ENCODE measurements at regions not wholly inside any gene's neighbourhood (a gene's known extent, or its start where the extent isn't known, plus 50 kb on each side); places are given as distances from the start of the nearest gene placed in this dataset.

GRCh38 chr10:128222332-128222849, 96.2 kb upstream of the MKI67 start:
- no peak for DNase-seq

- no peak for DNase-seq
Observed at GRCh38 chr10:128230401-128230800, 104.2 kb upstream of the MKI67 start.

GRCh38 chr10:128233422-128233821, 107.2 kb upstream of the MKI67 start:
- no peak for DNase-seq

GRCh38 chr10:128237710-128238109, 111.5 kb upstream of the MKI67 start:
- DNase-seq: no peak

- no peak for DNase-seq
Observed at GRCh38 chr10:128241023-128241422, 114.8 kb upstream of the MKI67 start.

- no peak for DNase-seq
Observed at GRCh38 chr10:128242641-128243040, 116.4 kb upstream of the MKI67 start.

- no peak for DNase-seq
Observed at GRCh38 chr10:128245026-128245425, 118.8 kb upstream of the MKI67 start.

- no peak for DNase-seq
Observed at GRCh38 chr10:128247576-128247975, 121.4 kb upstream of the MKI67 start.

DNA sequence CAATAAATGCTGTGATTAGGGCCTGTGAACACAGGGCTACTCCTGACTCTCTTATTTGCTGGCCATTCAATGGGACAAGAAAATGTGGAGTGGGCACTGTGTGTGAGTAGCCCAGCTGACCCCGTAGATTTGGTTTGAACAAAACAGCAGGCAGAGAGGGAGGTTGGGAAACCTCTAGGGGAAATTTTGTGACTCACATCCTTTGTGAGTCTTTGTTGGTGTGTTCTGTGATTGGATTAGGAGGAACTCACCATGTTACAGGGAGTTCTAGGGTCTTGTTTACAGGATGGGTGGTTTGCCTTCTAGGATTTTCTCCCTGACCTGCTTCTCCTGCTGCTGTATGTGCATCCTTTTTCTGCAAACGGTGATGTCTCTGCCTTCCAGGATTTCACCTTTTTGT, 128.3 kb upstream of the MKI67 start:
- no peak for DNase-seq

GRCh38 chr10:128257428-128257827, 131.2 kb upstream of the MKI67 start:
- no peak for DNase-seq

DNA sequence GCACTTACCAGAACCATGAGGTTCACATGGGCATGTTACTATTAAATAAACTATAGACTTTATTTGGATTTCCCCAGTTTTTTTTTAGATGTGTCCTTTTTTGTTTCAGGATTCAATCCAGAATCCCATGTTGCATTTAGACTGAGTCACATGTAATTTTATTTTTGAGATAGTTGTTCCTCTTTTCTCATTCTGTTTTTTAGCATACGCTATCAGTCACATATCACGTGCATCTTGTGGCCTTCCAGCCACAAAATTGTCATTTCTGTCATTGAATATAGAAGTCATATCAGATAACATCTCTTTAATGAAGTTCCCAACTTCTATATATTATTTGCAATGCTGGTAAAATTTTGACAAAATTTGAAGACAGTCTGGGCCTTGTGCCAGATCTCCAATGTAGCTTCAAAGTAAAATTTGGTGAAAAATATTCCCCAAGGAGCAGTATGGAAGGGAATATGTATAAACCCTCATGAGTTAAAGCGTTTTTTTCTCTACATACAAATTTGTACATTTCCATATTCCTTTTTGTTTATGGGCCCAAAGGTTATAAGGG, 132.3 kb upstream of the MKI67 start:
- DNase-seq: no peak

GRCh38 chr10:128263891-128264688, 137.9 kb upstream of the MKI67 start:
- DNase-seq: peak; percentile 28

DNA sequence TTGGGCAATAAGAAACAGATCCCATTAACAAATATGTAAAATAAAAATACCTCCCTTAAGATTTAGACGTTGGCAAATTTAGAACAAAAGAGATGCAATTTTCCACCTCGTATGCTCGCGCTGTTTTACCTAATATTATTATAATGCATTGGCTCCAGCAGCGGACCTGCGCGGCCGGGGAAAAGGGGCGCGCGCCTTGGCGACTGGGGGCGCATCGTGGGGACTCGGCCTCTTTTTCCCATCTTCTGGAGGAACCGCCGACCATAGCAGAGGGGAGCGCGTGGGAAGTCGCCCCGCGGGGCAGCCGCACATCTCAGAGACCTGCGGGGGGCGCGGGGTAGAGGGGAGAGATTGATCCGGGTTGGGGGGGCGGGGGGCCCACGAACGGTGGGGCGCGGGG, 139.4 kb upstream of the MKI67 start:
- no peak for DNase-seq

GRCh38 chr10:128267581-128267980, 141.4 kb upstream of the MKI67 start:
- DNase-seq: no peak

DNA sequence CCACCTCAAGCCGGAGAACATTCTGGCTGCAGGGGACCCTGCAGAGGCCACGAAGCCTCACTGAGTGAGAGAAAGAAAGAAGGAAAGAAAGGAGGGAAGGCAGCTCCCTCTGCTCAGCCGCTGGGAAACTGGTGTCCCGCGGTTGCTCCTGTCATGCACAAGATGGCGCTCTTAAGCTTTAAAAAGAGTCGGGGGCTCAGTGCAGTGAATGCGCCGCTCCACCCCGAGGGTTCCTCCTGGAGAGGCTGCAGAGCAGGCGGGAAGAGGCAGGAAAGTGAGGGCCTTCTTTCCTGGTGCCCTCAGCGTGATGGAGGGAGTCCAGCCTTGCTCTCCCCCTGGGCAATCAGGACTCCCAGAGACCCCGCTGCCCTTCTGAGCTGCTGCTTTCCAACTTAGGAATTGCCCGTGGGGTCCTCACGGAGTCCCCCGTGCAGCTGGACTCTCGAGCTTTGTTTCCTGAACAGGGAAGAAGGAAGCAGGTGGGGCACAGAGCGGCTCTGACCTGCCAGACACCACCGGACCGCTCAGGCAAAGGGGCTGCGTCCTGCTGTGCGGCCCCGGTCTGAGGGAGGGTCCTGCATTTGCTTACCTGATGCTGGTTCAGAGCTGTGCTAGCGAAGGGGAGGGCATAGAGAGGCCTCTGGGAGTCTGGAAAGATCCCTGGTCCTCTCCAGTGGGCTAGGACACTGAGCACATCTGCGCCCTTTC, 141.9 kb upstream of the MKI67 start:
- DNase-seq: no peak

- no peak for DNase-seq
Observed at GRCh38 chr10:128274938-128275337, 148.7 kb upstream of the MKI67 start.

- DNase-seq: no peak
Observed at GRCh38 chr10:128275388-128276177, 149.4 kb upstream of the MKI67 start.

GRCh38 chr10:128277267-128277840, 151.1 kb upstream of the MKI67 start:
- DNase-seq: no peak

DNA sequence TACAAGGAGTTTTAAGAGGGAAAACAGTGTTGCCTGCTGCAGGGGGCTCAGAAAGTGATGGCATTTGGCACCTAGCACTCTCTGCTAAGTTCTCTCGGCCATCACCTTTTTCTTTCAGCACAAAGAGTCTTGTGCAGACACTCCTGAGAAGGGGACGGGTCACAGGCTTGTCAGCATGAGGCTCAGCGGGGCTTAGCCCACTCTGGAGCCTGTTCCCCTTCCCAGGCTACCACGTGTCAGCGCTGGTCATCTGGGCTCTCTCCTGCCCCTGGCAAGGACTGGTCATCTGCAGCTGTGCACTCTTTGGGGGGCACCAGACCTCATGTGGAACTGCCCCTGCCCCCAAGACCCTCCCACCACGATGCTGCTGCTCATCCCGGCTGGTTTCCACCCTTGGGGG, 152.1 kb upstream of the MKI67 start:
- no peak for DNase-seq

DNA sequence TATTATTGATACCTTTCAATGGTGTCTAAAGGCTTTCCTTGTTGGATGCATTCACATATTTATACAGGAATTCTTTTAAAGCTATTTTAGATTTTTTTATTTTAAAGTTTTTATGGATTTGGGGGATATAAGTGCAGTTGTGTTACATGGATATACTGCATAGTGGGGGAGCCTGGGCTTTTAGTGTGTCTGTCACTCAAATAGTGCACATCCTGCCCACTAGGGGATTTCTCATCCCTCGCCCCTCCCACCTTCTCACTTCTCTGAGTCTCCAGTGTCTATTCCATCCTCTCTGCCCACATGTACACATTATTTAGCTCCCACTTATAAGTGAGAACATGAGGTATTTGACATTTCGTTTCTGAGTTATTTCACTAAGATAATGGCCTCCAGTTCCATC, 154.0 kb upstream of the MKI67 start:
- no peak for DNase-seq

- no peak for DNase-seq
Observed at GRCh38 chr10:128281343-128281742, 155.1 kb upstream of the MKI67 start.

GRCh38 chr10:128281861-128282260, 155.6 kb upstream of the MKI67 start:
- DNase-seq: no peak

All from CD4-positive, alpha-beta T cell treated with Interleukin-15 for 1 hour (primary cell).